IMR-90 (cell line): ENCODE measurements at regions not wholly inside any gene's neighbourhood (a gene's known extent, or its start where the extent isn't known, plus 50 kb on each side); places are given as distances from the start of the nearest gene placed in this dataset.

Source experiments
- ATAC-seq: fragments of 200-7000 bp; cut with Tn5 transposase; 2 replicates; pipeline ENCODE4 v1.9.1; 2020; ENCODE audit warnings: low read depth, mild to moderate bottlenecking, moderate library complexity
- BruUV-seq: library from RNA; stranded (reverse); fragments of 400-500 nt; replicated peaks from 2 replicates; lab custom pipeline; 2021; lab: Mats Ljungman, UMichigan
- CTCF ChIA-PET: fragments of 300-600 bp; formaldehyde crosslinking; extraction: SDS; loops from one replicate; lab custom pipeline; 2021; ENCODE audit warnings: antibody characterized with exemption; lab: Yijun Ruan, JAX
- POLR2A ChIA-PET: fragments of 300-600 bp; sonication (Branson Sonifier 250); formaldehyde crosslinking; loops from one replicate; lab custom pipeline; 2022; ENCODE audit warnings: antibody characterized with exemption; ENCODE audit not compliant: unreplicated experiment; lab: Charles Lee
- DNase-seq: peaks from one replicate; pipeline ENCODE4 v3.0.0; 2013
- H2AFZ ChIP-seq: replicated peaks from 2 replicates; pipeline ENCODE3; 2013; ENCODE audit warnings: low read length, mild to moderate bottlenecking; ENCODE audit not compliant: poor library complexity
- H2AK5ac ChIP-seq: 2 replicates; pipeline ENCODE4 v1.6.1; 2013; ENCODE audit warnings: low read depth, low read length, inconsistent platforms
- H2AK9ac ChIP-seq: replicated peaks from 2 replicates; pipeline ENCODE3; 2013; ENCODE audit warnings: mild to moderate bottlenecking, low read depth, low read length, moderate library complexity; ENCODE audit not compliant: poor library complexity
- H2BK120ac ChIP-seq: 2 replicates; pipeline ENCODE4 v1.6.1; 2013; ENCODE audit warnings: low read depth, low read length, inconsistent platforms
- H2BK15ac ChIP-seq: 3 replicates; pipeline ENCODE4 v1.6.1; 2013; ENCODE audit warnings: low read depth, low read length, inconsistent platforms
- H2BK20ac ChIP-seq: 2 replicates; pipeline ENCODE4 v1.6.1; 2013; ENCODE audit warnings: low read depth, mild to moderate bottlenecking, inconsistent platforms, low read length, moderate library complexity
- H2BK5ac ChIP-seq: 2 replicates; pipeline ENCODE4 v1.6.1; 2013; ENCODE audit warnings: mild to moderate bottlenecking, low read depth, low read length, inconsistent platforms; ENCODE audit not compliant: poor library complexity, severe bottlenecking
- H3K14ac ChIP-seq: replicated peaks from 2 replicates; pipeline ENCODE4 v1.6.1; 2013; ENCODE audit warnings: low read depth, low read length, inconsistent platforms
- H3K18ac ChIP-seq: 2 replicates; pipeline ENCODE4 v1.6.1; 2013; ENCODE audit warnings: low read depth, low read length, control low read depth
- H3K23ac ChIP-seq: 2 replicates; pipeline ENCODE4 v1.6.1; 2013; ENCODE audit warnings: low read depth, low read length, inconsistent platforms
- H3K27ac ChIP-seq: 2 replicates; pipeline ENCODE4 v1.5.1; 2013; ENCODE audit warnings: mild to moderate bottlenecking, control low read depth, low read length; ENCODE audit not compliant: insufficient read depth
- H3K27me3 ChIP-seq: 2 replicates; pipeline ENCODE4 v1.6.1; 2013; ENCODE audit warnings: low read length; ENCODE audit not compliant: control insufficient read depth, insufficient read depth
- H3K36me3 ChIP-seq: 2 replicates; pipeline ENCODE4 v1.6.1; 2013; ENCODE audit warnings: low read length, mixed read lengths; ENCODE audit not compliant: control insufficient read depth, insufficient read depth
- H3K4ac ChIP-seq: 2 replicates; pipeline ENCODE4 v1.6.1; 2013; ENCODE audit warnings: low read depth, low read length, inconsistent platforms
- H3K4me1 ChIP-seq: 2 replicates; pipeline ENCODE4 v1.6.1; 2013; ENCODE audit warnings: low read length, mixed read lengths; ENCODE audit not compliant: control insufficient read depth, insufficient read depth
- H3K4me2 ChIP-seq: 2 replicates; pipeline ENCODE4 v1.6.1; 2013; ENCODE audit warnings: low read depth, mild to moderate bottlenecking, control low read depth, low read length, moderate library complexity
- H3K4me3 ChIP-seq: 2 replicates; pipeline ENCODE4 v1.5.1; 2013; ENCODE audit warnings: low read depth, mild to moderate bottlenecking, control low read depth, low read length, moderate library complexity; ENCODE audit not compliant: insufficient read depth
- H3K56ac ChIP-seq: 2 replicates; pipeline ENCODE4 v1.6.1; 2013; ENCODE audit warnings: low read length, inconsistent platforms; ENCODE audit not compliant: insufficient read depth; ENCODE audit errors: extremely low read depth
- H3K79me1 ChIP-seq, 2 experiments: 2 replicates each; pipeline ENCODE4 v1.6.1; 2013; ENCODE audit warnings: low read length in 2 of 2, inconsistent platforms in 1 of 2, low read depth in 1 of 2
- H3K9ac ChIP-seq: 2 replicates; pipeline ENCODE4 v1.6.1; 2013; ENCODE audit warnings: low read depth, low read length, control low read depth
- H3K9me1 ChIP-seq: 2 replicates; pipeline ENCODE4 v1.6.1; 2013; ENCODE audit warnings: low read length, inconsistent platforms; ENCODE audit not compliant: insufficient read depth
- H3K9me3 ChIP-seq: 2 replicates; pipeline ENCODE4 v1.6.1; 2013; ENCODE audit warnings: low read length; ENCODE audit not compliant: control insufficient read depth, insufficient read depth
- H4K20me1 ChIP-seq: 2 replicates; pipeline ENCODE4 v1.6.1; 2013; ENCODE audit warnings: low read length, inconsistent platforms; ENCODE audit not compliant: insufficient read depth
- H4K5ac ChIP-seq: 2 replicates; pipeline ENCODE4 v1.6.1; 2013; ENCODE audit warnings: mild to moderate bottlenecking, low read depth, low read length, control low read depth
- H4K8ac ChIP-seq, 2 experiments: 2 replicates each; pipeline ENCODE4 v1.6.1; 2013; ENCODE audit warnings: low read depth in 2 of 2, low read length in 2 of 2, control low read depth in 1 of 2, inconsistent platforms in 1 of 2
- H4K91ac ChIP-seq: 2 replicates; pipeline ENCODE4 v1.6.1; 2013; ENCODE audit warnings: low read depth, low read length, inconsistent platforms; ENCODE audit not compliant: insufficient read depth
- CHD1 ChIP-seq: IDR thresholded peaks from 2 replicates; pipeline ENCODE4 v1.6.1; 2012; ENCODE audit warnings: low read depth, low read length, improper control_type of control experiment
- MAFK ChIP-seq: IDR thresholded peaks from 2 replicates; pipeline ENCODE4 v1.6.1; 2012; ENCODE audit warnings: low read depth, low read length, improper control_type of control experiment
- MAZ ChIP-seq: IDR thresholded peaks from 2 replicates; pipeline ENCODE4 v1.6.1; 2012; ENCODE audit warnings: low read depth, mild to moderate bottlenecking, low read length, improper control_type of control experiment, moderate library complexity, borderline replicate concordance
- NFE2L2 ChIP-seq: fragments of 150-350 bp; IDR thresholded peaks from 2 replicates; pipeline ENCODE4 v1.6.1; 2016; ENCODE audit warnings: low read depth, mild to moderate bottlenecking, low read length
- POLR2A ChIP-seq: IDR thresholded peaks from 2 replicates; pipeline ENCODE4 v1.6.1; 2012; ENCODE audit warnings: mild to moderate bottlenecking, low read depth, low read length
- RAD21 ChIP-seq: IDR thresholded peaks from 2 replicates; pipeline ENCODE4 v1.6.1; 2012; ENCODE audit warnings: low read length, improper control_type of control experiment
- RFX5 ChIP-seq: IDR thresholded peaks from 2 replicates; pipeline ENCODE4 v1.8.0; 2012; ENCODE audit warnings: low read depth, mild to moderate bottlenecking, low read length, moderate library complexity
- SMC3 ChIP-seq: fragments of 150-350 bp; IDR thresholded peaks from 2 replicates; pipeline ENCODE4 v1.6.1; 2016; ENCODE audit warnings: low read depth, mild to moderate bottlenecking, antibody characterized with exemption, low read length, moderate library complexity
- WGBS, 2 experiments: methylation state at CpG; one replicate each; pipeline versions ENCODE4 v1.1.5 to v1.1.7; 2013; ENCODE audit warnings: missing lambda C conversion rate in 2 of 2; ENCODE audit not compliant: insufficient read length in 1 of 2; ENCODE audit errors: extremely low coverage in 2 of 2; 5-methylcytosine and 5-hydroxymethylcytosine counted together
- dilution Hi-C: fragments of 300-500 bp; cut with HindIII; formaldehyde crosslinking; loops from one replicate; pipeline ENCODE4 v1.14.3; 2018; ENCODE audit warnings: low sequenced_read_pairs; ENCODE audit not compliant: unreplicated experiment
- in situ Hi-C: fragments of 300-500 bp; cut with MboI; formaldehyde crosslinking; loops from 3 replicates; pipeline ENCODE4 v1.14.3; 2019; ENCODE audit warnings: low sequenced_read_pairs, inconsistent platforms, mixed read lengths
- intact Hi-C: fragments of 100-400 bp; cut with micrococcal nuclease; formaldehyde crosslinking; loops from 2 replicates; pipeline ENCODE4 v1.10.0; 2022

- Histone ChIP-seq H4K5ac (no peak overlapping the region), H3K4ac (no peak overlapping the region), H3K14ac (no peak overlapping the region), H2BK120ac (no peak overlapping the region), H3K4me3 (no peak overlapping the region), H3K9ac (no peak overlapping the region), H3K27ac (no peak overlapping the region), H3K4me1 (no peaks in the 10 kb centered on the region), H4K8ac (no peak overlapping the region), H3K56ac (no peak overlapping the region), H3K9me3 (peaks cover 6% of the 10 kb centered on the region; the same call in 1 of the 2 replicates), H3K18ac (no peak overlapping the region), H3K27me3 (no peaks in the 10 kb centered on the region), H2BK5ac (no peak overlapping the region), H3K79me1 (no peaks in the 10 kb centered on the region), H4K20me1 (no peaks in the 10 kb centered on the region), H3K23ac (no peak overlapping the region), H3K9me1 (no peaks in the 10 kb centered on the region), H3K36me3 (no peaks in the 10 kb centered on the region), H3K4me2 (no peak overlapping the region), H2BK15ac (no peak overlapping the region), H4K91ac (no peak overlapping the region), H2BK20ac (no peak overlapping the region), H2AK9ac (no peak overlapping the region), H2AK5ac (no peak overlapping the region), H2AFZ (no peak overlapping the region)
- POLR2A ChIA-PET, result no interaction called here
- no CpG with 5 or more reads among the region's 1 CpG for WGBS, 2 experiments
- CTCF ChIA-PET, result no interaction called here
- BruUV-seq, result no TSS peak
- intact Hi-C loops (no loop called here), dilution Hi-C loops (no loop called here), in situ Hi-C loops (no loop called here)
- TF ChIP-seq RFX5, result no peak
- TF ChIP-seq RAD21, result no peak
- no peak for TF ChIP-seq MAZ
- TF ChIP-seq NFE2L2, result no peak
- no peak for TF ChIP-seq SMC3
- no peak for TF ChIP-seq POLR2A
- TF ChIP-seq CHD1, result no peak
- TF ChIP-seq MAFK, result no peak
- ATAC-seq, result no peak
- no peak for DNase-seq
These were observed 149.1 kb upstream of the ARHGEF9 start for GRCh38 chrX:63934160-63934559.
